Thyroid gland (tissue), 4 donors: ENCODE measurements at regions not wholly inside any gene's neighbourhood (a gene's known extent, or its start where the extent isn't known, plus 50 kb on each side); places are given as distances from the start of the nearest gene placed in this dataset.

Experiments used
- POLR2A ChIP-seq, 2 donors: fragments of 450-650 bp; IDR thresholded peaks; one replicate each; pipeline ENCODE4 v1.6.1; 2017; ENCODE audit warnings: antibody characterized with exemption in 2 of 2, mild to moderate bottlenecking in 2 of 2, moderate library complexity in 1 of 2
- TF ChIP-seq, protein P1 (sequence below), 6 experiments: fragments of 200-600 bp in 3 of 6; fragments of 450-650 bp in 3 of 6; sonication (generic) in 3 of 6; IDR thresholded peaks; one replicate each; pipeline ENCODE4 v1.5.1; 2016 to 2019; ENCODE audit warnings: antibody characterized with exemption in 6 of 6, mild to moderate bottlenecking in 2 of 6, inconsistent platforms in 1 of 6, moderate library complexity in 1 of 6

DNA sequence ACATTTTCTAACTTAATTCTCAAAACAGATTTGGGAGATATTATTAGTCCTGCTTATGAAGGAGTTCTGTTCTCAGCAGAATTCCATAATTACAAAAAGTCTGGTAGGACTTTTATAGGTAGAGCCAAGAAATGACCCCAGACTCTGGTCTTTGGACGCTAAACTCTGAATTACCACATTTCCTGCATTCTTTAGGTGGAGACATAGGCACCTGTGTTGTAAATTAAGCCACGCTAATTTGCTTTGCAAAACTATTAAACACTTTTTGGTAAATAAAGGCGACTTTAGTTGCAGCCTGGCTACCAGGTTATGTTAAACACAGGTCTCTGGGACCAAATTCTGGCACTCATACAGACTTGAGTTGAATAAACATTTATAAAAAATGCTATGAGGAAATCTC is 77.7 kb downstream of the C9orf152 start:
- TF ChIP-seq, protein P1, sequence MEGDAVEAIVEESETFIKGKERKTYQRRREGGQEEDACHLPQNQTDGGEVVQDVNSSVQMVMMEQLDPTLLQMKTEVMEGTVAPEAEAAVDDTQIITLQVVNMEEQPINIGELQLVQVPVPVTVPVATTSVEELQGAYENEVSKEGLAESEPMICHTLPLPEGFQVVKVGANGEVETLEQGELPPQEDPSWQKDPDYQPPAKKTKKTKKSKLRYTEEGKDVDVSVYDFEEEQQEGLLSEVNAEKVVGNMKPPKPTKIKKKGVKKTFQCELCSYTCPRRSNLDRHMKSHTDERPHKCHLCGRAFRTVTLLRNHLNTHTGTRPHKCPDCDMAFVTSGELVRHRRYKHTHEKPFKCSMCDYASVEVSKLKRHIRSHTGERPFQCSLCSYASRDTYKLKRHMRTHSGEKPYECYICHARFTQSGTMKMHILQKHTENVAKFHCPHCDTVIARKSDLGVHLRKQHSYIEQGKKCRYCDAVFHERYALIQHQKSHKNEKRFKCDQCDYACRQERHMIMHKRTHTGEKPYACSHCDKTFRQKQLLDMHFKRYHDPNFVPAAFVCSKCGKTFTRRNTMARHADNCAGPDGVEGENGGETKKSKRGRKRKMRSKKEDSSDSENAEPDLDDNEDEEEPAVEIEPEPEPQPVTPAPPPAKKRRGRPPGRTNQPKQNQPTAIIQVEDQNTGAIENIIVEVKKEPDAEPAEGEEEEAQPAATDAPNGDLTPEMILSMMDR (IDR thresholded peaks at IDR 0.05), result no peak
- TF ChIP-seq POLR2A (IDR thresholded peaks at IDR 0.05), result no peak
